SK-N-SH treated with all-trans-retinoic acid at 6 μM for 48 hours (cell line): ENCODE measurements at regions not wholly inside any gene's neighbourhood (a gene's known extent, or its start where the extent isn't known, plus 50 kb on each side); places are given as distances from the start of the nearest gene placed in this dataset.

Source experiments
- ATAC-seq: fragments of 200-7000 bp; cut with Tn5 transposase; 3 replicates; pipeline ENCODE4 v1.9.1; 2020; ENCODE audit warnings: mild to moderate bottlenecking, moderate library complexity
- ARNTL ChIP-seq: fragments of 450-650 bp; formaldehyde crosslinking; IDR thresholded peaks from 2 replicates; pipeline ENCODE4 v1.5.0; 2020; ENCODE audit warnings: low read depth, mild to moderate bottlenecking, moderate library complexity, borderline replicate concordance
- CSDC2 ChIP-seq: fragments of 250-450 bp; sonication (Bioruptor Pico); IDR thresholded peaks from 2 replicates; pipeline ENCODE4 v1.5.0; 2020; ENCODE audit warnings: mild to moderate bottlenecking, moderate library complexity
- ESRRG ChIP-seq: fragments of 250-450 bp; sonication (Bioruptor Pico); IDR thresholded peaks from 2 replicates; pipeline ENCODE4 v1.6.1; 2021; ENCODE audit warnings: mild to moderate bottlenecking
- OSR1 ChIP-seq: fragments of 250-450 bp; sonication (Bioruptor Pico); IDR thresholded peaks from 2 replicates; pipeline ENCODE4 v1.8.0; 2022; ENCODE audit warnings: moderate library complexity, mild to moderate bottlenecking, inconsistent platforms
- PATZ1 ChIP-seq: fragments of 250-450 bp; sonication (Bioruptor Pico); IDR thresholded peaks from 2 replicates; pipeline ENCODE4 v1.8.0; 2020; ENCODE audit warnings: mild to moderate bottlenecking, moderate library complexity, borderline replicate concordance
- PPARA ChIP-seq: fragments of 250-450 bp; sonication (Bioruptor Pico); IDR thresholded peaks from 2 replicates; pipeline ENCODE4 v1.5.0; 2020; ENCODE audit warnings: mild to moderate bottlenecking, borderline replicate concordance
- RARB ChIP-seq: fragments of 250-450 bp; sonication (Bioruptor Pico); IDR thresholded peaks from 2 replicates; pipeline ENCODE4 v1.8.0; 2021; ENCODE audit warnings: mild to moderate bottlenecking, moderate library complexity
- SNAI2 ChIP-seq: fragments of 250-450 bp; sonication (Bioruptor Pico); IDR thresholded peaks from 2 replicates; pipeline ENCODE4 v1.5.0; 2020; ENCODE audit warnings: mild to moderate bottlenecking, moderate library complexity
- TCF4 ChIP-seq: fragments of 250-450 bp; sonication (Bioruptor Pico); IDR thresholded peaks from 2 replicates; pipeline ENCODE4 v1.8.0; 2021; ENCODE audit warnings: mild to moderate bottlenecking, moderate library complexity, borderline replicate concordance
- TOX ChIP-seq: fragments of 250-450 bp; sonication (Bioruptor Pico); IDR thresholded peaks from 2 replicates; pipeline ENCODE4 v1.8.0; 2021; ENCODE audit warnings: mild to moderate bottlenecking, moderate library complexity, borderline replicate concordance
- TSHZ2 ChIP-seq: fragments of 250-450 bp; sonication (Bioruptor Pico); IDR thresholded peaks from 2 replicates; pipeline ENCODE4 v1.5.0; 2020; ENCODE audit warnings: mild to moderate bottlenecking, moderate library complexity
- ZFP3 ChIP-seq: fragments of 250-450 bp; sonication (Bioruptor Pico); IDR thresholded peaks from 2 replicates; pipeline ENCODE4 v1.5.0; 2020; ENCODE audit warnings: mild to moderate bottlenecking, moderate library complexity
- ZFP30 ChIP-seq: fragments of 450-650 bp; formaldehyde crosslinking; IDR thresholded peaks from 2 replicates; pipeline ENCODE4 v1.5.0; 2022; ENCODE audit warnings: mild to moderate bottlenecking, moderate library complexity
- ZNF565 ChIP-seq: fragments of 450-650 bp; formaldehyde crosslinking; conservative IDR thresholded peaks from 2 replicates; pipeline ENCODE4 v1.5.0; 2020; ENCODE audit warnings: low read depth, mild to moderate bottlenecking, moderate library complexity
- ZNF70 ChIP-seq: fragments of 450-650 bp; formaldehyde crosslinking; IDR thresholded peaks from 2 replicates; pipeline ENCODE4 v1.5.0; 2020; ENCODE audit warnings: mild to moderate bottlenecking, moderate library complexity
- ZNF8 ChIP-seq: fragments of 450-650 bp; formaldehyde crosslinking; IDR thresholded peaks from 2 replicates; pipeline ENCODE4 v1.5.0; 2020; ENCODE audit warnings: mild to moderate bottlenecking, moderate library complexity
- TF ChIP-seq, protein P1 (sequence below): fragments of 250-450 bp; sonication (Bioruptor Pico); IDR thresholded peaks from 2 replicates; pipeline ENCODE4 v1.5.1; 2021; ENCODE audit warnings: mild to moderate bottlenecking, moderate library complexity
- TF ChIP-seq, protein P2 (sequence below): fragments of 250-450 bp; sonication (Bioruptor Pico); IDR thresholded peaks from 2 replicates; pipeline ENCODE4 v1.8.0; 2021; ENCODE audit warnings: low read depth, mild to moderate bottlenecking, moderate library complexity, borderline replicate concordance
- TF ChIP-seq, protein P3 (sequence below): fragments of 250-450 bp; sonication (Bioruptor Pico); IDR thresholded peaks from 2 replicates; pipeline ENCODE4 v1.5.1; 2020; ENCODE audit warnings: low read depth, mild to moderate bottlenecking, moderate library complexity

GRCh38 chr1:5189384-5189783, 535.0 kb downstream of the AJAP1 start:
- no peak for ATAC-seq
- TF ChIP-seq CSDC2 (no peak), RARB (CRISPR knock-in tag) (no peak), ZFP30 (CRISPR knock-in tag) (no peak), OSR1 (CRISPR knock-in tag) (no peak)

DNA sequence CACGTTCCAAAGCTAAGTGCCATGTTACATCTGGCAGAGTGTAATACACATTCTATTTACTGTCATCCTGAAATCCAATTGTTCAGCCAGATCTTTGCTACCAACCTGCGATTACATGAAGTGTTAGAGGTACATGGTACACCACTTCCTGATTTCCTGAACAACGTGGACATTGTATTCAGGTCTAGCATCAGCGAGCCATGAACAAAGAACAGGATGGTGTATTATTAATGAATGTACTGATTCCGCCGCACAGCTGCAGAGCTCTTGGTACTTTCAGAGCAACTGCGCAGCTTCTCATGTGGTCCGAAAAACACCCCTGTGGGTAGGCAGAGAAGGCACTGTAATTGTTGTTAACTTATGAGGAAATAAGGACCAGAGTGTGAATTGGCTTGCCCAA, 511.4 kb downstream of the AJAP1 start:
- TF ChIP-seq ESRRG (no peak), TOX (CRISPR knock-in tag) (no peak), TCF4 (no peak), PPARA (CRISPR knock-in tag) (no peak), ZNF8 (CRISPR knock-in tag) (no peak), ZNF70 (CRISPR knock-in tag) (no peak), ARNTL (CRISPR knock-in tag) (no peak), ZNF565 (CRISPR knock-in tag) (no peak), ZFP3 (CRISPR knock-in tag) (no peak), RARB (CRISPR knock-in tag) (no peak), CSDC2 (no peak), SNAI2 (CRISPR knock-in tag) (no peak), OSR1 (CRISPR knock-in tag) (no peak), TSHZ2 (CRISPR knock-in tag) (no peak)
- TF ChIP-seq, protein P1, sequence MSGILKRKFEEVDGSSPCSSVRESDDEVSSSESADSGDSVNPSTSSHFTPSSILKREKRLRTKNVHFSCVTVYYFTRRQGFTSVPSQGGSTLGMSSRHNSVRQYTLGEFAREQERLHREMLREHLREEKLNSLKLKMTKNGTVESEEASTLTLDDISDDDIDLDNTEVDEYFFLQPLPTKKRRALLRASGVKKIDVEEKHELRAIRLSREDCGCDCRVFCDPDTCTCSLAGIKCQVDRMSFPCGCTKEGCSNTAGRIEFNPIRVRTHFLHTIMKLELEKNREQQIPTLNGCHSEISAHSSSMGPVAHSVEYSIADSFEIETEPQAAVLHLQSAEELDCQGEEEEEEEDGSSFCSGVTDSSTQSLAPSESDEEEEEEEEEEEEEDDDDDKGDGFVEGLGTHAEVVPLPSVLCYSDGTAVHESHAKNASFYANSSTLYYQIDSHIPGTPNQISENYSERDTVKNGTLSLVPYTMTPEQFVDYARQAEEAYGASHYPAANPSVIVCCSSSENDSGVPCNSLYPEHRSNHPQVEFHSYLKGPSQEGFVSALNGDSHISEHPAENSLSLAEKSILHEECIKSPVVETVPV, result no peak
- TF ChIP-seq, protein P2, sequence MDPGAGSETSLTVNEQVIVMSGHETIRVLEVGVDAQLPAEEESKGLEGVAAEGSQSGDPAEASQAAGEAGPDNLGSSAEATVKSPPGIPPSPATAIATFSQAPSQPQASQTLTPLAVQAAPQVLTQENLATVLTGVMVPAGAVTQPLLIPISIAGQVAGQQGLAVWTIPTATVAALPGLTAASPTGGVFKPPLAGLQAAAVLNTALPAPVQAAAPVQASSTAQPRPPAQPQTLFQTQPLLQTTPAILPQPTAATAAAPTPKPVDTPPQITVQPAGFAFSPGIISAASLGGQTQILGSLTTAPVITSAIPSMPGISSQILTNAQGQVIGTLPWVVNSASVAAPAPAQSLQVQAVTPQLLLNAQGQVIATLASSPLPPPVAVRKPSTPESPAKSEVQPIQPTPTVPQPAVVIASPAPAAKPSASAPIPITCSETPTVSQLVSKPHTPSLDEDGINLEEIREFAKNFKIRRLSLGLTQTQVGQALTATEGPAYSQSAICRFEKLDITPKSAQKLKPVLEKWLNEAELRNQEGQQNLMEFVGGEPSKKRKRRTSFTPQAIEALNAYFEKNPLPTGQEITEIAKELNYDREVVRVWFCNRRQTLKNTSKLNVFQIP (CRISPR knock-in tag), result no peak
- no peak for ATAC-seq

DNA sequence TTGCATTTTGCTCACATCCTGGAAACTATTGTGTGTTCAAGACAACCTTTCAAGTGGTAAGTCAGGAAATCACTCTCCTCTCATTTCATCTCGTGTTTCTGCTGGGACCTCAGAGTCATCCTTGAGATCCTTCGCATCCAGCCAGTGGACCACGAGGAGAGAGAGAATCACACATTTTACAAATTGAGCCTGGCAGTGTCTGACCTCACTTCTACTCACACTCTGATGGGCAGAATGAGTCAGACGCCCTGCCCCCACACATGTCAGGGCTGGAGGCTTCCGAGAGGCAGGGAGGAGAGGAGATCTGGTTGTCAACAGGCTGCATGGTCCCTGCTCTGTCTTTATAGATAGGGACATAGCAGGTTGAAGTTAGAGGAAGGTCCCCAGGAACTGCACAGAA, 509.7 kb downstream of the AJAP1 start:
- ATAC-seq, result no peak
- TF ChIP-seq ZNF70 (CRISPR knock-in tag) (no peak), ZNF565 (CRISPR knock-in tag) (no peak)
- TF ChIP-seq, protein P3, sequence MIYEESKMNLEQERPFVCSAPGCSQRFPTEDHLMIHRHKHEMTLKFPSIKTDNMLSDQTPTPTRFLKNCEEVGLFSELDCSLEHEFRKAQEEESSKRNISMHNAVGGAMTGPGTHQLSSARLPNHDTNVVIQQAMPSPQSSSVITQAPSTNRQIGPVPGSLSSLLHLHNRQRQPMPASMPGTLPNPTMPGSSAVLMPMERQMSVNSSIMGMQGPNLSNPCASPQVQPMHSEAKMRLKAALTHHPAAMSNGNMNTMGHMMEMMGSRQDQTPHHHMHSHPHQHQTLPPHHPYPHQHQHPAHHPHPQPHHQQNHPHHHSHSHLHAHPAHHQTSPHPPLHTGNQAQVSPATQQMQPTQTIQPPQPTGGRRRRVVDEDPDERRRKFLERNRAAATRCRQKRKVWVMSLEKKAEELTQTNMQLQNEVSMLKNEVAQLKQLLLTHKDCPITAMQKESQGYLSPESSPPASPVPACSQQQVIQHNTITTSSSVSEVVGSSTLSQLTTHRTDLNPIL, result no peak

DNA sequence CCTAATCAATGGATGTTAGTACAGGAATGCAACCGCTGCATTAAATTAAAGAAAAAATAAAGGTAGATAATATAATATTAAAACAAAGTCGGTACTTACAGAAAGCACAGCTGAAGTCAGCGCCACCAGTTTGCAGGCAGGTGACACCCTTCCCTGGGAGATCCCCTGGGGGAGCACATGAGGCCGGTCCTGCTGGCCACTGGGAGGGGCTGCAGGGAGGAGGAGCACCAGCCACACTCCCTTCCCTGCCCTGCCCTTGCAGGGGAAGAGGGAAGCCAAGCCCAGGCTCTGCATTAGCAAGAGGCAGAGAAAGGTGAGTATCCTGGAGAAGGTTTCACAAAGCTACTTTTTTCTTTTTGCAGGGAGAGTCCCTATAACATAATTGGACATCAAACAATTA, 507.0 kb downstream of the AJAP1 start:
- no peak for ATAC-seq
- no peak for TF ChIP-seq RARB (CRISPR knock-in tag)
- TF ChIP-seq TOX (CRISPR knock-in tag), result no peak
- TF ChIP-seq, protein P3, result no peak
- TF ChIP-seq PATZ1, result no peak
